HG03064 (cell line): ENCODE measurements at regions not wholly inside any gene's neighbourhood (a gene's known extent, or its start where the extent isn't known, plus 50 kb on each side); places are given as distances from the start of the nearest gene placed in this dataset.
"Not testable (repeated sequence)": the region's sequence is repeated elsewhere in the genome, so short reads cannot be mapped to it uniquely, and the experiment has no call there.

Experiments used
- ATAC-seq: cut with Tn5 transposase; IDR thresholded peaks from one replicate; pipeline ENCODE4 v1.9.1; 2021; ENCODE audit warnings: low read depth; ENCODE audit not compliant: unreplicated experiment

DNA sequence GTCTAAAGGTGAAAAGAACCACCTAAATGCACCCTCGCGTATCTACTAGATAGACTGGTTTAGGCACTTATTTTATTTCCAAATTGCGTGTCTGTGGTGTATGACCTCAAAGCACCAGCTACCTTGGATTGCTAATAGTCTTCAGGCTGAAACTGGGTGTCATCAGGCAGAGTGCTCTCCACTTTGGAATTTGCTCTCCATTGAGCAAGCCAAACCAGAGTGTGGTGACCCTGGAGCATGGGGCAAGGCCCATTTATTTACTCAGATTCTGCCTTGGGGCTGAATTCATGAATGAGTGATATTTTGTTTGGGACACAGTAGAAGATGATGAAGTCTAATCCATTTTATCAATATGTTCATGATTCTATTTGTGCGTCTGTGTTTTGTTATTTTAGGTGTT lies 812.8 kb upstream of the SLC35B3 start:
- no peak for ATAC-seq

DNA sequence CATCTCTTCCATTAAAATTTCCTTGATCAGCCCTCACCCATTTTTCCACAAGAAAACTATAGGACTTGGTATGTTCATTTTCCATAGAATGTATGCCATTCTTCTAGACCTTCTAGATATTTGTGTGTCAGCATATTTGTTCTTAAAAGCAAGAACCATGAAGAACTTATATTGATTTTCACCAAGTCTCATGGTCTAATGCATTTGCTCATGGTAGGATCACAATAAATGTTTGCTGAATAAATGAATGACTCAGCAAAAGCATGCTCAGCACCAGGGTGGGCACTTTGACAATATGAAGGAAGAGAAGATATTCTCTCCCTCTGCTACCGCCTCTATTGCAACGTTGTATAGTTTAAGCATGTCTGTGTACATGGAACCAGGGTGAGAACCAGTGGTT lies 805.5 kb upstream of the SLC35B3 start:
- no peak for ATAC-seq

DNA sequence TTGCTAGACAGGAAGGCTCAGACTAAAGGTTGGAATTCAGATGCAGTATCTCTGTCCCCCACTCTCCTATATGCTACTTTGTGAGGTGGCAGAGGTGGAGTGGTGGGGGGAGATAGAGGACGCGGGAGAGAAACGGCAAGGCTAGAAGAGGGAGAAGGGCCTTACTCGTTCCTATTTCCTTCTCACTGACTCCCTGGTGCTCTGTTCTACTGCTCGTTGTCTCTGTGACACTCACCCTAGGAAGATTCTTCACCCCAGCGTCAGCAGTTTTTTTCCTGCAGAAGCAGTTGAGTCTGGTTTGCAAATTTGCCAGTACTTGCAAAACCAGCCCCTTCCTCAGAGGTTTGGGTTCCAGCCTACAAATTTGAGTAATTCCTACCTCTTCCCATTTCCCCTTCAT lies 801.1 kb upstream of the SLC35B3 start:
- ATAC-seq, result no peak

DNA sequence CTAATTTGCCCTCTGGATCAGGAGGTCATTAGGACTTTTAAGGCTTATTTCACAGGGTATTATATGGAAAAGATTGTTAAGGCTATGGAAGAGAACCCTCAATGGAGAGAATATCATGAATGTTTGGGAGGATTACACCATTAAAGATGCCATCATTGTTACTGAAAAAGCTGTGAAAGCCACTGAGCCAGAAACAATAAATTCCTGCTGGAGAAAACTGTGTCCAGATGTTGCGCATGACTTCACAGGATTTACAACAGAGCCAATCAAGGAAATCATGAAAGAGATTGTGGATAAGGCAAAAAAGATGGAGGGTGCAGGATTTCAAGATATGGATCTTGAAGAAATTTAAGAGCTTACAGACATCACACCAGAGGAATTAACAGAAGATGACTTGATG lies 798.3 kb upstream of the SLC35B3 start:
- ATAC-seq, result no peak

DNA sequence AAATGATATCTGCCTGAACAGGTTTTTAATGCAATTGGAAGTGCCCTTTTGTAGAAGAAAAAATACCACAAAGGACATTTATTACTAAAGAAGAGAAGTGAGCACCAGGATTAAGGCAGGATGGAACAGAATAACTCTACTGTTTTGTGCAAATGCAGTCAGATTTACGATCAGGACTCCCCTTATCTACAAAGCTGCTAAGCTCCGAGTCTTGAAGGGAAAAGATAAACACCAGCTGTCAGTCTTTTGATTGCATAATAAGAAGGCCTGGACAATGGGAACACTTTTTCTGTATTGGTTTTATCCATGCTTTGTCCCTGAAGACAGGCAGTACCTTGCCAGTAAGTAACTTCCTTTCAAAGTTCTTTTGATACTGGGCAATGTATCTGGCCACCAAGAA lies 797.9 kb upstream of the SLC35B3 start:
- no peak for ATAC-seq

DNA sequence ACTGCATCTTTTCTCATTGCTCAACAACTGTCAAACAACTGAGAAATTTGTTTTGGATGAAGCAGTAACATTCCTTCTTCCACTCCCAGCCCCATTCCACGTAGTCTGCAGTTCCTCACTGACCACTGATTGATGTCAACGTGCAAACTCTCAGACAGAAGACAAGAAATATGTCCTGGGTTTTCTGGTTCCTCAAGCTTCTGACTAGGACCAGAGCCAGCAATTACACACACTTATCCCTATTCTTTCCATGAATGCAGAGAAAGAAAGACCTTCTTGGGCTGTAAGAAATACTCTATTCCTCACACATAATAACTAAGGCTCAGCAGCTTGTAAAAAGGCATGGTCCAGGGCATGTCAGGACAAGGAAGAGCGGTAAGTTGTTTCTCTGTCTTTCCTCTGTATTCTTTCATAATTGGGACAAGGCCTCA lies 790.1 kb upstream of the SLC35B3 start:
- no peak for ATAC-seq

DNA sequence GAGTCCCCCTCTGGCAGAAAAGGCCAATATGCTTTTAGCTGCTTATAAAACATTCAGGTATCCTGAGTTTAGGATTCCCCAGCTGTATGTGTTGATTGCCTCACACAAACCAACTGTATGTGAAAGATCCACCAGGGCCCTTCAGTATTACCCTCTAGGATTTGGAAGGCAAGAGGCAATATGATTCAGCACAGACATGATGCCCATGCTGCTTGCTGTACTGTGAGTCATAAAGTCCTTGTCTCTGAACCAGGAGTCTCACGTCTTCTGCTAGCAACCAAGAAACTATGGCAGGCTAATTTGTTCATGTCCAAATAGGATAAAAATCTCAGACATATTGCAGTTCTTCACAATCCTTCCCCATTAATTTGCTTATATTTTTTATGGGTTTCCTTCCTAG lies 789.2 kb upstream of the SLC35B3 start:
- no peak for ATAC-seq

DNA sequence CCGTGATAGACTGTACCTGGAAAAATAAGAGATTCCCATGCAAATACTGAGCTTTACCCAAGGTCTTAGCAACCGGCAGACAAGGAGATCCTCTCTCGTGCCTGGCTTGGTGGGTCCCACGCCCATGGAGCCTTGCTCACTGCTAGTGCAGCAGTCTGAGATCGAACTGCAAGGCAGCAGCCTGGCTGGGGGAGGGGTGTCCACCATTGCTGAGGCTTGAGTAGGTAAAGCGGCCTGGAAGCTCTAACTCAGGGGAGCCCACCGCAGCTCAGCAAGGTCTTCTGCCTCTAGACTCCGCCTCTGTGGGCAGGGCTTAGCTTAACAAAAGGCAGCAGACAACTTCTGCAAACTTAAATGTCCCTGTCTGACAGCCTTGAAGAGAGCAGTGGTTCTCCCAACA lies 778.4 kb upstream of the SLC35B3 start:
- not testable (repeated sequence) for ATAC-seq

DNA sequence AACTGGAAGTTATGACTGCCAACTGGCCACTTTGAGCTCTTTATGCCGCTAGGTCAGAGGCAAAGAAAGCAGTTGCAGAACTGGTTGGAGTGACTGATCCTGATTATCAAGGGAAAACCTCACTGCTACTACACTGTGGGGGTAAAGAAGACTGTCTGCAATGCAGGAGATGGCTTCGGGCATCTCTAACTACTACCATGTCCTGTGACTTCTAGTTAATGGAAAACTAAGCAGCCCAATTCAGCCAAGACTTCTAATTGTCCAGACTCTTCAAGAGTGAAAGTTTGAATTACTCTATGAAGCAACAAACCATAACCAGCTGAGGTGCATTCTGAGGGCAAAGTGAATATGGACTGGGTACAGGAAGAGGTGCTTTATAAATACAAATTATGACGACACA lies 773.6 kb upstream of the SLC35B3 start:
- no peak for ATAC-seq

DNA sequence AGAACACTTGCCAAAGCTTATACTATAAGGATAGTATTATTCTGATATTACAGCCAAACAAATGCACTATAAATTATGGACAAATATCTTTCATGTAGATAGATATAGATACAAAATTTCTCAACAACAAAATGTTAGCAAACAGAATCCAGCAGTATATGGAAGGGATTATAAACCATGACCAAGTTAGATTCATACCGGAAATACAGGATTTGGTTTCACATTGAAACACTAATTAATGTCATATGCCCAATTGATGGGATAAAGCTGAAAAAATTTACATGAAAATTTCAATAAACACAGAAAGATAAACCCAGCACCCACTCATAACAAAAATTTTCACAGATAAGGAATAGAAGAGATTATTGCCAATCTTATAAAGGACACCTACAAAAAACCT lies 770.3 kb upstream of the SLC35B3 start:
- ATAC-seq, result no peak

DNA sequence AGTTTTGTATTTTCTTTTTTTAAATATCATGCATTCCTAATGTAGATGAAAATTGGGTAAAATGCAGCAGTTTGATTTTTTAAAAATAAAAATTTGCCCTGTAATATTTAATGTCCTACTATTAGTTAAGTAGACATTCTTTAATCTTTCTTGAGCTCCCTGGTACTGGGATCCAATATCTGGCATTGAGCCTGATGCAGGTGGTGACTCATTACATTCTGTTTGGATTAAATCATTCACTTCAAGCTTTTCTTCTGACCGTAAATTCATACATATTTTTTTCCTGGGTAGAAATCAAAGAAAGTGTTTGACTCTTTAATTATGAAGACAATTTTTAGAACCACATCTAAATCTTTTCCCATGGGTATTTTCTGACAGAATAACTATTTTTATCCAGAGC lies 768.8 kb upstream of the SLC35B3 start:
- ATAC-seq, result no peak

DNA sequence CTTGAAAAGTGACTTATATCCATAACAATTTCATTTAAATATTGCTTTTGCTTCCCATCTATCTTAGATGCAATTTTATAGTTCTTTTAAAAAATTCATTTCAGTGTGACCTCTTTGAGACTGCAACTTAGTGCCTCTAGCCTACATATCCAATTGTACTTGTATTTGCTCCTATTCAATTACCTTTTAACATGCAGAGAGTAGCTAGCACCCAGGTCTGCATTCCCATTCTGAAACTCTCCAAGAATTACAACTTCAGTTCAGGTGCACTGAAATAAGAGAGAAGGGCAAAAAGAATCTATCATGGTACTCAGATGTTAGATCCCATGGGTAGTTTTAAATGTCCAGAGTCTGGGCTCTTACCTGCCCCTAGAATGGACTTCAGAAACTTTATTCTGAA lies 765.4 kb upstream of the SLC35B3 start:
- no peak for ATAC-seq

DNA sequence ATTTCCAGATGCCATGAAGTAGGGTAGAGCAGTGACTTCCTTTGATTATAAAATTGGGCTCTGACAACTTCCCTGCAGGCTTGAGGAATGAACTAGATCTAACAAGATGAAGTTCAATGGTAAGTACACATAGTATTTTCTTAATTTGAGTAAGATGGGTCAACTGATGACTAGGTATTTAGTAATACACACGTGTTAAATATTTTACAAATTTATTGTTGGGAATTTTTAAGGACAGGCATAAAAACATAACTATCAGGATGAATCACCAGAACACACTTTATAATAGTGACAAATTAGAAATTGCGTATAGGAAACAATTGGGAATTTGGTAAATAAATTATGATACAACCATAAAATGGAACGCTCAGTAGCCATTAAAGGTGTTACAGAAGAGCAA lies 762.4 kb upstream of the SLC35B3 start:
- no peak for ATAC-seq

DNA sequence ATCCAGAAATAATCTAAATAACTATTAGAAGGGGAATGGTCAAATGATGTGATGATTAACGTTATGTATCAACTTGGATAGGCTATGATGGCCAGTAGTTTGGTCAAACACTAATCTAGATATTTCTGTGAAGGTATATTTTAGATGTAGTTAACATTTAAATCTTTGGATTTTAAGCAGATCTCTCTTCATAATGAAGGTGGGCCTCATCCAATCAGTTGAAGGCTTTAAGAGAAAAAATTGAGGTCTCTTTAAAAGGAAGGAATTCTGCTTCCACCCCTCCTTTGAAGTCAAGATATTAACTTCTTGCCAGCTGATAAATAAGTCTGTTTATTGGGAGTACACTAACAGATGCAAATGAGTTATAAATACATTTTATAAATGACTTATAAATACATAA lies 760.0 kb upstream of the SLC35B3 start:
- ATAC-seq, result no peak

DNA sequence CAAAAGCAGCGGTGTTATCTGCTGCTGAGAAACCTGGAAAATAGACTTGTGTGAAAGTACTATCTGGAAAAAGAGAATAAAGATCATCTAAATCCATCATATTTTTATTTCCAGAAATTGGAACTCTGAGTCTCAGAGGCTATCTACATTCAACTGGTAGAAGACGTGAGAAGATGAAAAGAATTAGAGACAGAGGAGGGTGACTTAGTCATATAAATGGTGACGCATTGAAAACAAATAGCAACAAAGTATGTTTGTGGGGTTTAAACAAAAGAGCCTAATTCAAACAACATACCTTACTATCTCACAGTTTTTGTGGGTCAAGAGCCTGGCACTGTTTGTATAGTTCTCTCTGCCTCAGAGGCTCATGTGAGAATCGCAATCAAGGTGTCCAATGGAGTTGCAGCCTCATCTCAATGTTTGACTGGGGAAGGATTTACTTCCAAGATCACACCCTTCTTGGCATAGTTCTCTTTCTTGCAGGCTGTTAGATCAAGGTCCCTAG lies 757.1 kb upstream of the SLC35B3 start:
- ATAC-seq, result no peak

DNA sequence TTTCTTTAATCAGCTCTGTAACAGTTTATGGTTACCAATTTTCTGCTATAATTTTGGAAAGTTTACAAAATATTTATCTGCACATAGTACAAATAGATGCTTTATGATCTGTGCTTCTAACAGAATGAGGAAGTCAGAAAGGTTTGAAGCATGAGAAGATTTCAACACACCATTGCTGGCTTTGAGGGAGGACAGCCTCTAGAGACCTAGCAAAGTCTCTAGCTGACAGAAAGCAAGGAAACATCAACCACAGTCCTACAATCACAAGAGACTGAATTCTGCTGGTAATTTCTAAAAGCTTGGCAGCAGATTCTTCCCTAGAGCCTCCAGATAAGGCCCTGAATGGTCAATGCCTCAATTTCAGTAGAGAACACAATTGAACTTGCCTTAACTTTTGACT lies 750.8 kb upstream of the SLC35B3 start:
- ATAC-seq, result no peak

DNA sequence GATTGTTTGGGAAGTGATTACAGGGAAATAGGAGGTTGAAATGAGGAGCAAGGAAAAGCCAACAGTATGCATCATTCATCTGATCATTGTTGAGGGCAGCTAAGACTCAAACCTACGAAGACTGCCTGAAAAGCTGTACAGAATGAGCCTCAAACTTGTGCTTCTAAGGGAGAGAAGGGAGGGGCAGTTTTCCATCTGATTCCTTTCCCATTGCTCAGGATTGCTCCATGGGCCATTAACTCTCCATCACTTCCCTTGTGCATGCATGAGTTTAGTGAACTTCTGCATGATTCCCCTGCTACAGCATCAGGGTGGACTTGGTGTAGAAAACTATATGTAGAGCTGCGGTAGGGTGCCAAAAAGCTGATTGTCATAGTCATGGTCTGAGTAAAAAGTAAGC lies 742.7 kb upstream of the SLC35B3 start:
- no peak for ATAC-seq

DNA sequence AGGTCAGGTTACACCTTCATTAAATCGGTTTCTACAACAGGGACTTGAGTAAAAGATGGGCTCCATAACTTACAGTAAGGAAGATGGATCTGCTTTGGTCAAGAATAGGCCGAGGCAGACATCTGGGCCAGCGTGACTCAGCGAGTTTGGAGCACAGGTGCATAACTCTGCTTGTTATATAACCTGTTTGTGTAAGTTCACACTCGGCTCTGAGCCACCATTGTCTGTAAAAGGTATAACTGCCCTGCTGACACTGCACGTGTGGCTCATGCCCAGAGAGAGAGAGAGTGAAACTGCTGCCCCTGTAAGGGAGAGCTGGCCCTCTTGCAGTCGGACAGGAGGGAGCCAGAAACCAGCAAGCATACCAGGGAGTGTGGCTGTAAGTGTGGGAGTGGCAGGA lies 737.9 kb upstream of the SLC35B3 start:
- no peak for ATAC-seq

DNA sequence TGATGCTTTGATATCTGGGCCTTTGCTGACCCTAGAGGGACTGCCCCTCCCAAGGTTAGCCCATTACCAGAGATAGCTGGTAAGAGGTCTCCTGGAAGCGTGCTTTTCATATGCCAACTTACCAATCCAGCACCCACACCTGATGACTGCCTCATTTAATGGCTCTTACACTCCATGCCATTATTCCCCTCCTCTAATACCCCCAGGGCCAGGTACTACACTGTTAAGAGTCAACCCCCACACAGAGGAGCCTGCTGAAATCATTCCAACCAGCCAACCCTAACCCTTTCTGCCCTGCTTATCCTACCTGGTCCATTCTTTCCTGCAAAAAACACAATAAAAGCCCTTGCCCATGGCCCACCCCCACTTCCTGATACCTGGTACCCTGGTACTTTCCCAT lies 736.8 kb upstream of the SLC35B3 start:
- ATAC-seq, result no peak

DNA sequence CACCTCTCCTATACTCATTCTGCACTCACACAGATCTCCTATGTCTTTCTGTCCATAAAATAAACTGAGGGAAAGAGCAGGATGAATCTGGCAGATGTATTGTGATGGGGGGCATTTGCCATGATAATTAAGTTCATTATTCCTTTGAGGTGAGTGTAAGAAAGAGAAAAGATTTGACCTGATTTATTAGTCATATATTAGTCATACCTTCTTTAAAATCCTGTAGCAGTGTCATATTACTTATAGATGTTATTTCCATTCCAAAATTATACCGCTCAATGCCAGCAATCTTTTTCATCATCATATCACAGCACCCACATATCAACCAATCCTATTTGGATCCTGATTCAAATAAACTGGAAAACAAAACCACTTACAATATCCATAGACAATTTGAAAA lies 733.3 kb upstream of the SLC35B3 start:
- no peak for ATAC-seq

DNA sequence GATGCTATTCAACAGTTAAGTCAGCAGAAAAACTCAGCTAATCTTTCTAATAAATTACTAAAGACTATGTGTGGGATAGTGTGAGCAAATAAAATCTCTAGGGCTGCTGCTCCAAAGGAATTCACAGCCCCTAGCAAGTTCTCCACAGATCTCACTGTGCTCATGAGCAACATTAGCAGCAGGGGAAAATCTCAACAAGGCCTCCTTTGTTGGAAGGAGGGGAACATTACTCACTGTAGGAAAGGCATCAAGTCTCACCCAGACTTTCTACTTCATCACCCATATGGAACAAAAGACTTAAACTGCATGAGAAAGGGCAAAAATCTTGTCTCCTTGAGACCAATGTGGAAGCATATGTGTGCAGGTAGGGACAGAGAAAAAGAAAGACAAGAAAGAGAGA lies 726.4 kb upstream of the SLC35B3 start:
- ATAC-seq, result no peak

DNA sequence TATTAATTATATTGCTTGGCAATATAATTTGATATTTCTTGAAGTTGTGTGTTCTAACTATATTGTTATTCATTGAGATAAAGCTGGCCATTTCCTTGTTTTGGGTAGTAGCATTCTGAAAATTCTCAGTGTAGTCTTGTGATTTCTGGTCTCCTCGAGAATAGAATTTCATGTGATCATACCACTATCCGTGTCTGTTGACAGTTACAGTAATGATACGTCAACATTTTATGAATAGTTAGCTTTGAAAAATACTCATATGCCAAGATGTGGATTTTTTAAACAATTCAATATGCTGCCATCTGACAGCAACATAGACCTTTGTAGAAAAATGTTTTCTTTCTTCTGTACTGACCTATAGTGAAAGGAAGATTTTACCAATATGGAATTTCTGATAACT lies 723.7 kb upstream of the SLC35B3 start:
- ATAC-seq, result no peak

DNA sequence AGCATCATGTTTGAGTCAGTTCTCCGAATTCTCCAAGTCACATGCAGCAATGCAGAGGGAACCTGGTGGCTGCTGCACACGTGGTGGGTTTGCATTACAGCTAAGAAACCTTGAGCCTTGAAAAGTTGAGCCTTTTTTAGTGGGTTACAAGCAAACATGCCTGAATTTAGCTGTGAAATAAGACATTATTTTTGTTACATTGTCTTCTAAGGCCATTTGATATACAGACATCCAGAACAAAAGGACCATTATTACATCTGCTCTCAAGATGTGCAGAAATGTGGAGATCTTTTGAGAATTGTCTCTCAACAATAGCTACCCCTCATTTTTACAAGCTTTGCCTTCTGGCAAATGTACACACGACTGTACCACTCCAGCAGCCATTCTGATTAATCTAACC lies 720.5 kb upstream of the SLC35B3 start:
- no peak for ATAC-seq

DNA sequence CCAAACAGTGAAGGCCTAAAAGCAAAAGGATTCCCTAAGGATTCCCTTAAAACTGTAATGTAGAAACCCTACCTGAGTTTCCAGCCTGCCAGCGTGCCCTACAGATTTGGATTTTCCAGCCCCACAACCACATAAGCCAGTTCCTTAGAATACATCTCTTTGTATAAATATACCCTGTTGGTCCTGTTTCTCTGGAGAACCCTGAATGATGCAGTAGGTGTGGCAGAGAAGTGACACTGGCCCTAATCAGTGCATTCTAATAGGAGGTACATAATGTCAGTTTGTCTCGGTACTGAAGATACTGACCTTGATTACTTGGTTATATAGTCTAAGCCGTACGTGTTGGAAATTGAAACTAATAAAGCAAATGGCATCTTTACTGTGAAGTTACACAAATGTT lies 707.8 kb upstream of the SLC35B3 start:
- no peak for ATAC-seq
